LNCAP (cell line): ENCODE measurements at regions not wholly inside any gene's neighbourhood (a gene's known extent, or its start where the extent isn't known, plus 50 kb on each side); places are given as distances from the start of the nearest gene placed in this dataset.

Experiments
- CTCF ChIP-seq: fragments of 450-650 bp; IDR thresholded peaks from 2 replicates; pipeline ENCODE4 v1.5.1; 2017; ENCODE audit warnings: mild to moderate bottlenecking

DNA sequence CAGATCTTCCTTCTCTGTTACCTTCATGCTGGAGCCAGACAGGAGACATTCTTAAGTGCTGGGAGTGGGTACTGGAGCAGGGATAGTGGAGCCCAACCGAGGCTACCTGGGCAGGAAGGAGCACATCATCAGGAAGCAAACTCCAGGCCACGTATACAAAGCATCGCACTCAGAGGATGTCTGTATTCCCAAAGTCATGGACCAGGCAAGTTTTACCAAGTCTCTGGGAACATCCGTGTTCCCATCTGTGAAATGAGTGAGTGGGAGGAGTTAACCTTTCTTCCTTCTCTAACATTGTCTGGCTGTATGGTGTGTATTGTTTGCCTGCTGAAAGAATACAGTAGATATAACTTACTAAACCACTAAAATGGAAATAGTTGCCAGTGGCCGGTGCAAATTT is 175.0 kb upstream of the TMEM45B start:
- TF ChIP-seq CTCF = no peak

DNA sequence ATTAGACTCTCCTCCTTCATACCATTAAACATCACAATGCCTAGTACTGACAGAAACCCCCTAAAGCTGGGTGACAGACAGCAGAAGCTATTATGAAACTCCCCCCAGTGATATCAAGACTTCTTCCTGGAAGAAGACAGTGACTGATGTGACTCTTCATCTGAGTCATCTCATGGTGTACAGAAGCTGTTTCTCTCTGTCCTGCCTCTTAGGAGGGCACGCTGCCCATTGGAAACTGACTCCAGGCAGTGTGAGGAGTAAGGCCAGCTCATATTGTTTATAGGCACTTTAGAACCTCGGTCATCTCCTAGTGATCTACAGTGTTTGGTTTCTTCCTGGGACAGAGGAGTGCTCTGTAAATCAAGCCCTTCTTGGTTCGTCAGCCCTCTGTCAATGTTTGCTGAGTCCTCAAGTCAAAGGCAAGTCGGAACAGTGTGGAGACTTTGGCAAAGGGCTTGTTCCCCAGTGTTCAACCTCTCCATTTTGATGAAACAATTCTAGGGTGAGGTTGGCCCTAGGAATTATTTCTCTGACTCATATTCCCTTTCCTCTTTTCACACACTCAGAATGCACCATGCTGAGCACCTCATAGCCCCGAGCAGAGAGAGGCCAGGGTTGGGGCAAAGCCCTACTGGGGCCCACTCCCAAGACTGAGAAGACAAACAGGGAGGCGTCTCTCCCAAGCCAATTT is 172.5 kb upstream of the TMEM45B start:
- no peak for TF ChIP-seq CTCF

- TF ChIP-seq CTCF = no peak
Observed at GRCh38 chr11:129644326-129644725, 171.3 kb upstream of the TMEM45B start.

DNA sequence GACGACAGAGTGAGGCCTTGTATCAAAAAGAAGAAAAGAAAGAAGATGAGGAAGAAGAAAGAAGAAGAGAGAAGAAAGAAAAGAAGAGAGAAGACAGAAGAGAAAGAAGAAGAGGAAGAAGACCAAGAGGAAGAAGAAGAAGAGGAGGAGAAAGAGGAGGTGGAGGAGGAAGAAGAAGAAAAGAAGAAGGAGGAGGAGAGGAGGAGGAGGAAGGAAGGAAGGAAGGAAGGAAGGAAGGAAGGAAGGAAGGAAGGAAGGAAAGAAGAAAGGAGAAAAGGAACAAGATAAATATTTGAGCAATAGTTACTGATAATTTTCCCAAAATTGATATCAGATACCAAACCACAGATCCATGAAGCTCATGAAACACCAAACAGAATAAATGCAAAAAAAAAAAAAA is 169.7 kb upstream of the TMEM45B start:
- no peak for TF ChIP-seq CTCF

GRCh38 chr11:129652835-129653234 is 162.8 kb upstream of the TMEM45B start:
- TF ChIP-seq CTCF = no peak

DNA sequence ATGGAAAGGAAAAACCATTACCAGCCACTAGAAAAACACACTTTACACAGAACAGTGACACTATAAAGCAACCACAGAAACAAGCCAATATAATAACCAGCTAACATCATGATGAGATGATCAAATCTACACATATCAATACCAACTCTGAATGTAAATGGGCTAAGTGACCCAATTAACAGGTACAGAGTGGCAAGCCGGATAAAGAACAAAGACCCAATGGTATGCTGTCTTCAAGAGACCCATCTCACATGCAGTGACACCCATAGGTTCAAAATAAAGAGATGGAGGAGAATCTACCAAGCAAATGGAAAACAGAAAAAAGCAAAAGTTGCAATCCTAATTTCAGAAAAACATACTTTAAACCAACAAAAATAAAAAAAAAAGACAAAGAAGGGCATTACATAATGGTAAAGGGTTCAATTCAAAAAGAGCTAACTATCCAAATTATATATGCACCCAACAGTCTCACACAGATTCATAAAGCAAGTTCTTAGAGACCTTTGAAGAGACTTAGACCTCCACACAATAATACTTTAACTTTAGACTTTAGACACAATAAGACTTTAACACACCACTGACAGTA is 160.3 kb upstream of the TMEM45B start:
- no peak for TF ChIP-seq CTCF

- no peak for TF ChIP-seq CTCF
Observed at GRCh38 chr11:129657866-129658525, 157.7 kb upstream of the TMEM45B start.
